ENCODE measurements at regions not wholly inside any gene's neighbourhood (a gene's known extent, or its start where the extent isn't known, plus 50 kb on each side); places are given as distances from the start of the nearest gene placed in this dataset.

- peaks cover 17% of the 10 kb centered on the region for H3K4me1 Mint-ChIP-seq (ENCODE audit: unreplicated experiment)
- no peaks in the 10 kb centered on the region for H3K36me3 Mint-ChIP-seq (ENCODE audit: unreplicated experiment)
- no peak for DNase-seq (ENCODE audit: extremely low spot score, unreplicated experiment)
- peak overlapping the region; percentile 42 for H3K27ac Mint-ChIP-seq (ENCODE audit: unreplicated experiment)
- no peak for TF ChIP-seq CTCF (IDR thresholded peaks at IDR 0.05)
- H3K9me3 Mint-ChIP-seq (ENCODE audit: unreplicated experiment): no peaks in the 10 kb centered on the region
- no peak overlapping the region for H3K4me3 Mint-ChIP-seq (ENCODE audit: unreplicated experiment)
- H3K27me3 Mint-ChIP-seq (ENCODE audit: unreplicated experiment): no peaks in the 10 kb centered on the region
Measured at GRCh38 chr2:188199716-188200128, 92.0 kb upstream of the GULP1 start.

- Mint-ChIP-seq H3K27ac (ENCODE audit: unreplicated experiment) (no peak overlapping the region), H3K4me3 (ENCODE audit: unreplicated experiment) (no peak overlapping the region), H3K9me3 (ENCODE audit: unreplicated experiment) (no peaks in the 10 kb centered on the region), H3K4me1 (ENCODE audit: unreplicated experiment) (peaks cover 11% of the 10 kb centered on the region), H3K27me3 (ENCODE audit: unreplicated experiment) (no peaks in the 10 kb centered on the region), H3K36me3 (ENCODE audit: unreplicated experiment) (no peaks in the 10 kb centered on the region)
- no peak for TF ChIP-seq CTCF (IDR thresholded peaks at IDR 0.05)
- DNase-seq (ENCODE audit: extremely low spot score, unreplicated experiment): no peak
Measured at GRCh38 chr2:188201639-188202038, 90.0 kb upstream of the GULP1 start.

- no peak for DNase-seq (ENCODE audit: extremely low spot score, unreplicated experiment)
- H3K9me3 Mint-ChIP-seq (ENCODE audit: unreplicated experiment): no peaks in the 10 kb centered on the region
- H3K27ac Mint-ChIP-seq (ENCODE audit: unreplicated experiment): no peak overlapping the region
- H3K4me1 Mint-ChIP-seq (ENCODE audit: unreplicated experiment): peaks cover 9% of the 10 kb centered on the region
- no peaks in the 10 kb centered on the region for H3K27me3 Mint-ChIP-seq (ENCODE audit: unreplicated experiment)
- no peak overlapping the region for H3K4me3 Mint-ChIP-seq (ENCODE audit: unreplicated experiment)
- H3K36me3 Mint-ChIP-seq (ENCODE audit: unreplicated experiment): no peaks in the 10 kb centered on the region
- TF ChIP-seq CTCF (IDR thresholded peaks at IDR 0.05): no peak
Measured at GRCh38 chr2:188202777-188203176, 88.9 kb upstream of the GULP1 start.

- H3K36me3 Mint-ChIP-seq (ENCODE audit: unreplicated experiment): no peaks in the 10 kb centered on the region
- no peak overlapping the region for H3K27ac Mint-ChIP-seq (ENCODE audit: unreplicated experiment)
- no peak for DNase-seq (ENCODE audit: extremely low spot score, unreplicated experiment)
- no peaks in the 10 kb centered on the region for H3K9me3 Mint-ChIP-seq (ENCODE audit: unreplicated experiment)
- H3K4me3 Mint-ChIP-seq (ENCODE audit: unreplicated experiment): no peak overlapping the region
- H3K4me1 Mint-ChIP-seq (ENCODE audit: unreplicated experiment): peaks cover 9% of the 10 kb centered on the region
- H3K27me3 Mint-ChIP-seq (ENCODE audit: unreplicated experiment): no peaks in the 10 kb centered on the region
- TF ChIP-seq CTCF (IDR thresholded peaks at IDR 0.05): no peak
Measured at GRCh38 chr2:188203776-188204175, 87.9 kb upstream of the GULP1 start.

- Mint-ChIP-seq H3K4me1 (ENCODE audit: unreplicated experiment) (peaks cover 1% of the 10 kb centered on the region), H3K27me3 (ENCODE audit: unreplicated experiment) (no peaks in the 10 kb centered on the region), H3K36me3 (ENCODE audit: unreplicated experiment) (no peaks in the 10 kb centered on the region), H3K27ac (ENCODE audit: unreplicated experiment) (no peak overlapping the region), H3K9me3 (ENCODE audit: unreplicated experiment) (no peaks in the 10 kb centered on the region), H3K4me3 (ENCODE audit: unreplicated experiment) (no peak overlapping the region)
- DNase-seq (ENCODE audit: extremely low spot score, unreplicated experiment): no peak
- peak; percentile 20 for TF ChIP-seq CTCF (IDR thresholded peaks at IDR 0.05)
Measured at GRCh38 chr2:188204824-188205223, 86.8 kb upstream of the GULP1 start.
